SK-N-SH (cell line): ENCODE measurements at regions not wholly inside any gene's neighbourhood (a gene's known extent, or its start where the extent isn't known, plus 50 kb on each side); places are given as distances from the start of the nearest gene placed in this dataset.

ENCODE experiments used
- EP300 ChIP-seq, 2 experiments: IDR thresholded peaks; 2 replicates each; pipeline versions ENCODE4 v1.4.0 to v1.6.1; 2012; ENCODE audit warnings: borderline replicate concordance in 1 of 2, low read depth in 1 of 2, low read length in 1 of 2
- EZH2phosphoT487 ChIP-seq: fragments of 200-600 bp; sonication (generic); IDR thresholded peaks from 2 replicates; pipeline ENCODE4 v1.6.1; 2017; ENCODE audit warnings: low read depth, mixed run types, mild to moderate bottlenecking, antibody characterized with exemption, moderate library complexity, borderline replicate concordance
- FOSL2 ChIP-seq: IDR thresholded peaks from 2 replicates; pipeline ENCODE4 v1.4.0; 2012; ENCODE audit warnings: low read depth, mild to moderate bottlenecking, moderate library complexity, borderline replicate concordance
- JUND ChIP-seq: IDR thresholded peaks from 2 replicates; pipeline ENCODE4 v1.4.0; 2012
- MAX ChIP-seq: IDR thresholded peaks from 2 replicates; pipeline ENCODE4 v1.4.0; 2012; ENCODE audit warnings: low read depth
- RAD21 ChIP-seq: IDR thresholded peaks from 2 replicates; pipeline ENCODE4 v1.6.1; 2012; ENCODE audit warnings: mild to moderate bottlenecking, low read length
- SIN3A ChIP-seq: IDR thresholded peaks from 2 replicates; pipeline ENCODE4 v1.6.1; 2012; ENCODE audit warnings: low read depth, mild to moderate bottlenecking, low read length, moderate library complexity, borderline replicate concordance
- TAF1 ChIP-seq: IDR thresholded peaks from 2 replicates; pipeline ENCODE4 v1.6.1; 2012; ENCODE audit warnings: low read depth, mild to moderate bottlenecking, low read length, moderate library complexity, borderline replicate concordance
- TF ChIP-seq, protein P1 (sequence below): fragments of 150-350 bp; IDR thresholded peaks from 2 replicates; pipeline ENCODE4 v1.6.1; 2016; ENCODE audit warnings: mild to moderate bottlenecking, low read depth, low read length
- TF ChIP-seq, protein P2 (sequence below): fragments of 200-600 bp; sonication (generic); IDR thresholded peaks from 2 replicates; pipeline ENCODE4 v1.6.1; 2017; ENCODE audit warnings: antibody characterized with exemption, mild to moderate bottlenecking, moderate library complexity
- TF ChIP-seq, protein P3 (sequence below): IDR thresholded peaks from 2 replicates; pipeline ENCODE4 v1.4.0; 2012; ENCODE audit warnings: low read depth, borderline replicate concordance
- TF ChIP-seq, protein P4 (sequence below): IDR thresholded peaks from 2 replicates; pipeline ENCODE4 v1.6.1; 2012; ENCODE audit warnings: mild to moderate bottlenecking, low read depth, low read length, moderate library complexity

DNA sequence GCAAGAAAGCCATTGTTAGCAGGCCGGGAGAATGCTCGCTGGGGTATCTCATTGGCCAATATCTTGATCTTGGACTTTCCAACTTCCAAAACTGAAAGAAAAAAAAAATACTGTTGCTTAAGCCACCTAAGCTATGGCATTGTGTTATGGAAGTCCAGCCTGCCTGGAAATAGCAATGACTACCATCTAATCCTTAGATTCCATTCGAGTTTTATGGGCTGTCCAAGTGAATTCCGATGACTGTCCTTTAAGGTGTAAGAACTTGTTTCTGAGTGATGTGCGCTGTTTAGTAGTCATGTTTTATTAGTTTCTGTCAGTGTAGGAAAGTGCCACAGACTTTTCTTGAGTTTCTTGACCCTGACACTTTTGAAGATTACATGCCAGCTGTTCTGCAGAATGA, 762.6 kb downstream of the USP25 start:
- TF ChIP-seq JUND: no peak
- TF ChIP-seq, protein P1, sequence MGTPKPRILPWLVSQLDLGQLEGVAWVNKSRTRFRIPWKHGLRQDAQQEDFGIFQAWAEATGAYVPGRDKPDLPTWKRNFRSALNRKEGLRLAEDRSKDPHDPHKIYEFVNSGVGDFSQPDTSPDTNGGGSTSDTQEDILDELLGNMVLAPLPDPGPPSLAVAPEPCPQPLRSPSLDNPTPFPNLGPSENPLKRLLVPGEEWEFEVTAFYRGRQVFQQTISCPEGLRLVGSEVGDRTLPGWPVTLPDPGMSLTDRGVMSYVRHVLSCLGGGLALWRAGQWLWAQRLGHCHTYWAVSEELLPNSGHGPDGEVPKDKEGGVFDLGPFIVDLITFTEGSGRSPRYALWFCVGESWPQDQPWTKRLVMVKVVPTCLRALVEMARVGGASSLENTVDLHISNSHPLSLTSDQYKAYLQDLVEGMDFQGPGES: no peak
- TF ChIP-seq, protein P2, sequence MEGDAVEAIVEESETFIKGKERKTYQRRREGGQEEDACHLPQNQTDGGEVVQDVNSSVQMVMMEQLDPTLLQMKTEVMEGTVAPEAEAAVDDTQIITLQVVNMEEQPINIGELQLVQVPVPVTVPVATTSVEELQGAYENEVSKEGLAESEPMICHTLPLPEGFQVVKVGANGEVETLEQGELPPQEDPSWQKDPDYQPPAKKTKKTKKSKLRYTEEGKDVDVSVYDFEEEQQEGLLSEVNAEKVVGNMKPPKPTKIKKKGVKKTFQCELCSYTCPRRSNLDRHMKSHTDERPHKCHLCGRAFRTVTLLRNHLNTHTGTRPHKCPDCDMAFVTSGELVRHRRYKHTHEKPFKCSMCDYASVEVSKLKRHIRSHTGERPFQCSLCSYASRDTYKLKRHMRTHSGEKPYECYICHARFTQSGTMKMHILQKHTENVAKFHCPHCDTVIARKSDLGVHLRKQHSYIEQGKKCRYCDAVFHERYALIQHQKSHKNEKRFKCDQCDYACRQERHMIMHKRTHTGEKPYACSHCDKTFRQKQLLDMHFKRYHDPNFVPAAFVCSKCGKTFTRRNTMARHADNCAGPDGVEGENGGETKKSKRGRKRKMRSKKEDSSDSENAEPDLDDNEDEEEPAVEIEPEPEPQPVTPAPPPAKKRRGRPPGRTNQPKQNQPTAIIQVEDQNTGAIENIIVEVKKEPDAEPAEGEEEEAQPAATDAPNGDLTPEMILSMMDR: no peak
- no peak for TF ChIP-seq SIN3A
- no peak for TF ChIP-seq FOSL2
- no peak for TF ChIP-seq EZH2phosphoT487
- TF ChIP-seq MAX: no peak
- TF ChIP-seq, protein P3, sequence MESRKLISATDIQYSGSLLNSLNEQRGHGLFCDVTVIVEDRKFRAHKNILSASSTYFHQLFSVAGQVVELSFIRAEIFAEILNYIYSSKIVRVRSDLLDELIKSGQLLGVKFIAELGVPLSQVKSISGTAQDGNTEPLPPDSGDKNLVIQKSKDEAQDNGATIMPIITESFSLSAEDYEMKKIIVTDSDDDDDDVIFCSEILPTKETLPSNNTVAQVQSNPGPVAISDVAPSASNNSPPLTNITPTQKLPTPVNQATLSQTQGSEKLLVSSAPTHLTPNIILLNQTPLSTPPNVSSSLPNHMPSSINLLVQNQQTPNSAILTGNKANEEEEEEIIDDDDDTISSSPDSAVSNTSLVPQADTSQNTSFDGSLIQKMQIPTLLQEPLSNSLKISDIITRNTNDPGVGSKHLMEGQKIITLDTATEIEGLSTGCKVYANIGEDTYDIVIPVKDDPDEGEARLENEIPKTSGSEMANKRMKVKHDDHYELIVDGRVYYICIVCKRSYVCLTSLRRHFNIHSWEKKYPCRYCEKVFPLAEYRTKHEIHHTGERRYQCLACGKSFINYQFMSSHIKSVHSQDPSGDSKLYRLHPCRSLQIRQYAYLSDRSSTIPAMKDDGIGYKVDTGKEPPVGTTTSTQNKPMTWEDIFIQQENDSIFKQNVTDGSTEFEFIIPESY: no peak
- TF ChIP-seq, protein P4, sequence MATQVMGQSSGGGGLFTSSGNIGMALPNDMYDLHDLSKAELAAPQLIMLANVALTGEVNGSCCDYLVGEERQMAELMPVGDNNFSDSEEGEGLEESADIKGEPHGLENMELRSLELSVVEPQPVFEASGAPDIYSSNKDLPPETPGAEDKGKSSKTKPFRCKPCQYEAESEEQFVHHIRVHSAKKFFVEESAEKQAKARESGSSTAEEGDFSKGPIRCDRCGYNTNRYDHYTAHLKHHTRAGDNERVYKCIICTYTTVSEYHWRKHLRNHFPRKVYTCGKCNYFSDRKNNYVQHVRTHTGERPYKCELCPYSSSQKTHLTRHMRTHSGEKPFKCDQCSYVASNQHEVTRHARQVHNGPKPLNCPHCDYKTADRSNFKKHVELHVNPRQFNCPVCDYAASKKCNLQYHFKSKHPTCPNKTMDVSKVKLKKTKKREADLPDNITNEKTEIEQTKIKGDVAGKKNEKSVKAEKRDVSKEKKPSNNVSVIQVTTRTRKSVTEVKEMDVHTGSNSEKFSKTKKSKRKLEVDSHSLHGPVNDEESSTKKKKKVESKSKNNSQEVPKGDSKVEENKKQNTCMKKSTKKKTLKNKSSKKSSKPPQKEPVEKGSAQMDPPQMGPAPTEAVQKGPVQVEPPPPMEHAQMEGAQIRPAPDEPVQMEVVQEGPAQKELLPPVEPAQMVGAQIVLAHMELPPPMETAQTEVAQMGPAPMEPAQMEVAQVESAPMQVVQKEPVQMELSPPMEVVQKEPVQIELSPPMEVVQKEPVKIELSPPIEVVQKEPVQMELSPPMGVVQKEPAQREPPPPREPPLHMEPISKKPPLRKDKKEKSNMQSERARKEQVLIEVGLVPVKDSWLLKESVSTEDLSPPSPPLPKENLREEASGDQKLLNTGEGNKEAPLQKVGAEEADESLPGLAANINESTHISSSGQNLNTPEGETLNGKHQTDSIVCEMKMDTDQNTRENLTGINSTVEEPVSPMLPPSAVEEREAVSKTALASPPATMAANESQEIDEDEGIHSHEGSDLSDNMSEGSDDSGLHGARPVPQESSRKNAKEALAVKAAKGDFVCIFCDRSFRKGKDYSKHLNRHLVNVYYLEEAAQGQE: no peak
- no peak for TF ChIP-seq EP300 (IDR thresholded peaks at IDR 0.05; ENCODE audit: borderline replicate concordance in 1 of 2, low read depth in 1 of 2, low read length in 1 of 2)
- no peak for TF ChIP-seq TAF1
- TF ChIP-seq RAD21: no peak
